GM10248 (cell line): ENCODE measurements at regions not wholly inside any gene's neighbourhood (a gene's known extent, or its start where the extent isn't known, plus 50 kb on each side); places are given as distances from the start of the nearest gene placed in this dataset.

Source experiments
- CTCF ChIA-PET: fragments of 300-600 bp; sonication (Branson Sonifier 250); formaldehyde crosslinking; extraction: SDS; loops from one replicate; lab custom pipeline; 2021; ENCODE audit warnings: antibody characterized with exemption; lab: Yijun Ruan, JAX
- POLR2A ChIA-PET: fragments of 350-650 bp; sonication (Branson Sonifier 250); formaldehyde crosslinking; extraction: SDS; loops from one replicate; lab custom pipeline; 2020; ENCODE audit warnings: antibody characterized with exemption; lab: Yijun Ruan, JAX
- DNase-seq: peaks from one replicate; pipeline ENCODE4 v3.0.0; 2012; ENCODE audit errors: extremely low spot score
- TF ChIP-seq, protein P1 (sequence below): IDR thresholded peaks from 2 replicates; pipeline ENCODE4 v1.5.1; 2012; ENCODE audit warnings: mild to moderate bottlenecking, low read depth; ENCODE audit errors: extremely low read depth, missing control alignments, control extremely low read depth

DNA sequence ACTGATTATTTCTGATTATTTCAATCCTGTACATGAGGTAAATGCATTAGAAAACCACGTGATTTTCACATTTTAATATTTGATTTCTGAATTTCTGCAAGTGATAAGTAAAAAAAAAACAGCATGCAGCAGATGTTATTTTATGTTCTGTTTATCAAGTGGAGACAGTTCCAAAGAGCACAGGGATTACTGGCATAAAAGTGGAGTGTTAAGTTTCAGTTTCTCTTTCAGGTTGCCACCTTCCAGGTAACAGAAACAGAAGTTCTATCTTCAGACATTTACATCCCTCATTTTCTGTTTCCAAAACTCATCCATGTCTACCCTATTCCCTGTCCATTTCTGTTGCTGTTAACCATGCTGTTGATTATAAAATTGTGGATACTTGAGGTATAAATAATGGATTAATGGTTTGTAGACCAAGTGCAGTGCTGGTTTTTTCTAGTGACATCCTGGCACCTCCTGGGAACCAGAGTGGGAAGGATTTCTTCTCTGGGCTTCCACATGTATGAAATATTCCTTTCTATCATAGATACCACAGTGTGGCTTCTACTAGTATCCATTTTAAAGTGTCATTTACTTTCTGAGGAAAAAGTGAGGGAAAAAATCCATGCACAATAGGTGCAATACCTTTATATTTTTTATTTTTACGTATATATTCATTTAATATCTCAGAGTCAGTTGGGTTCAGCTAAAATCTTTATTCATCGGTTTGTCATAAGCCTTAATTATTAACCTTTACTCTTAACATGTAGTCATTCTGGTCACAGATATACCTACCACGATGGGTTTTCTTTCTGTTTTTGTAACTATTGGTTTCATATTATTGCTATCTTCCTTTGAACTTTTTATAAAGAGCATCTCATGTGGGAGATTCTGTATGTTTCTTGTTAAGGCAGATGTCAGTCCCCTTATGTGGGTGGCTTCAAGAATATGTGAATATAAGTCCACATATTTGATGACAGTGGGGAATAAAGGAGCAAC is 1010.0 kb downstream of the SQOR start:
- TF ChIP-seq, protein P1, sequence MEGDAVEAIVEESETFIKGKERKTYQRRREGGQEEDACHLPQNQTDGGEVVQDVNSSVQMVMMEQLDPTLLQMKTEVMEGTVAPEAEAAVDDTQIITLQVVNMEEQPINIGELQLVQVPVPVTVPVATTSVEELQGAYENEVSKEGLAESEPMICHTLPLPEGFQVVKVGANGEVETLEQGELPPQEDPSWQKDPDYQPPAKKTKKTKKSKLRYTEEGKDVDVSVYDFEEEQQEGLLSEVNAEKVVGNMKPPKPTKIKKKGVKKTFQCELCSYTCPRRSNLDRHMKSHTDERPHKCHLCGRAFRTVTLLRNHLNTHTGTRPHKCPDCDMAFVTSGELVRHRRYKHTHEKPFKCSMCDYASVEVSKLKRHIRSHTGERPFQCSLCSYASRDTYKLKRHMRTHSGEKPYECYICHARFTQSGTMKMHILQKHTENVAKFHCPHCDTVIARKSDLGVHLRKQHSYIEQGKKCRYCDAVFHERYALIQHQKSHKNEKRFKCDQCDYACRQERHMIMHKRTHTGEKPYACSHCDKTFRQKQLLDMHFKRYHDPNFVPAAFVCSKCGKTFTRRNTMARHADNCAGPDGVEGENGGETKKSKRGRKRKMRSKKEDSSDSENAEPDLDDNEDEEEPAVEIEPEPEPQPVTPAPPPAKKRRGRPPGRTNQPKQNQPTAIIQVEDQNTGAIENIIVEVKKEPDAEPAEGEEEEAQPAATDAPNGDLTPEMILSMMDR, result no peak
- no peak for DNase-seq
- CTCF ChIA-PET, result interaction anchor here (1.3 kb wide), 1 partner anchor 25 kb away, joined by 3 read pairs; no protein-coding TSS in a partner anchor
- POLR2A ChIA-PET, result no interaction called here

DNA sequence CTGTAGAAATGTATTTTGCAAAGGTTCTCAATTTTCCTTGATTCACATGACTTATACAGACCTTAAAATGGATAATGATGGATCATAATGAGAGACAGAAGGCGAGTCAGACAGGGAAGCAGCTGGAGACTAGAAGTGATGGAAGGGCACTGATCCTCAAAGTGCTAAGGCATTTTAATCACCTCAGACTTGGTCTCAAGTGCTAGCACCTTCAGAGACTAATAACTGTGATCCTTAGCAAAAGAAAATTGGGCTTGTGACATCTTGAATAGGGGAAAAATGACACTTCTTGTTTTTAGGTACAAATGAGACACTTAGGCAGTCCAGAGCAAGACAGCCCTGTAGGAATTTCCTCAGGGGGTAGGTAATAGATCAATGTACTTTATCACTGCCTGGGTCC is 1011.7 kb downstream of the SQOR start:
- POLR2A ChIA-PET, result no interaction called here
- CTCF ChIA-PET, result interaction anchor here (1.0 to 1.2 kb wide), 3 partner anchors 9 to 12 kb away, joined by 3 read pairs; no protein-coding TSS in a partner anchor
- no peak for DNase-seq
- TF ChIP-seq, protein P1, result no peak

DNA sequence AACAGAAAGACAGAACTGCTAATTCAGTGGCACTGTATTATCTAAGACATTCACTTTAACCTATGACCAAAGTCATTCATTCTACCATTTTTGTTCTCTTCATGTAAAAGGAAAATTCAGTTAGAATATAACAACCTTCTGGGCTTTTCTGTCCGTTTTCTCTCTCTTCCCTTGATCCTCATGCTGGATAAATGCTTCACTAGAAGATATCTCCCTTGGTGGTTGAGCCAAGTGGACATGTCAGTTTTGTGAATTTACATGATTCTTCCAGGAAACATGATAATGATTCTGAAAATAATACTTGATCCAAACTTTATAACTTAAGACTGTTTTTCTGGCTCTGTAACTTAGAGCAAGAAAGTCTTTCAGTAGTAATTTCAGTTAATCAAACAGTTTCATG is 1012.2 kb downstream of the SQOR start:
- DNase-seq, result no peak
- ChIA-PET POLR2A (no interaction called here), CTCF (no interaction called here)
- TF ChIP-seq, protein P1, result no peak

DNA sequence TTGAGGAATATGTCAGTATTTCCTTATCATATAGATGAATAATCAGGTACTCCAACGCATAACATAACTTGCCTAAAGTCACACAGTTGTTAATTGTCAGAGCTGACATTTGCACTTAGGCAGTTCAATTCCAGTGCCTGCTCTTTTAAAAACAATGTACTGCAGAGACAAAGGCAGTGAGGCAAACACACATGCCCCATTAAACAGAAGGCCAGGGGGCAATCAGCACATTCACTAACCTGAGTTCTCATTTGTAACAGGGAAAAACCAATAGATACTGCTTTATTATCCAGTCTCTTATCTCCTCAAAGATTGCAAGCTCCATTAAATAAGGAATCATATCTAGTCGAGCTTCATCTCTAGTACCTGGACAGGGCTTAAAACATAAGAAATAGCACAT is 1017.4 kb downstream of the SQOR start:
- DNase-seq, result no peak
- TF ChIP-seq, protein P1, result no peak
- POLR2A ChIA-PET, result no interaction called here
- CTCF ChIA-PET, result no interaction called here

DNA sequence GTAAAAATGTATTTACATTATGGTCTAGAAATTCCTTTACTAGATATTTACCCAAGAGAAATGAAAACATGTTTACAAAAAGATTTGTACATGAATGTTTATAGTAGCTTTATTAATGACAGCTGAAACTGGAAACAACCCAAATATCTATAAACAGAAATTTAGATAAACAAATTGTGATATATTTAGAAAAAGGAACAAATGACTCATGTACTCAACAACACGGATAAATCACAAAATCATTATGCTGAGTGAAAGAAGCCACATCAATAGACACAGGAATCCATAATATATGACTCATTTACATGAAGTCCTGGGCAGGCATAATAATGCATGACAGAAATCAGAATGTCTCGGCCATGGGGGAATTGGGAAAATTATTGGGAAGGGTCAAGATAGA is 1020.2 kb downstream of the SQOR start:
- DNase-seq, result no peak
- ChIA-PET POLR2A (no interaction called here), CTCF (interaction anchor here (1.4 kb wide), 1 partner anchor 9 kb away, joined by 3 read pairs; no protein-coding TSS in a partner anchor)
- TF ChIP-seq, protein P1, result no peak

DNA sequence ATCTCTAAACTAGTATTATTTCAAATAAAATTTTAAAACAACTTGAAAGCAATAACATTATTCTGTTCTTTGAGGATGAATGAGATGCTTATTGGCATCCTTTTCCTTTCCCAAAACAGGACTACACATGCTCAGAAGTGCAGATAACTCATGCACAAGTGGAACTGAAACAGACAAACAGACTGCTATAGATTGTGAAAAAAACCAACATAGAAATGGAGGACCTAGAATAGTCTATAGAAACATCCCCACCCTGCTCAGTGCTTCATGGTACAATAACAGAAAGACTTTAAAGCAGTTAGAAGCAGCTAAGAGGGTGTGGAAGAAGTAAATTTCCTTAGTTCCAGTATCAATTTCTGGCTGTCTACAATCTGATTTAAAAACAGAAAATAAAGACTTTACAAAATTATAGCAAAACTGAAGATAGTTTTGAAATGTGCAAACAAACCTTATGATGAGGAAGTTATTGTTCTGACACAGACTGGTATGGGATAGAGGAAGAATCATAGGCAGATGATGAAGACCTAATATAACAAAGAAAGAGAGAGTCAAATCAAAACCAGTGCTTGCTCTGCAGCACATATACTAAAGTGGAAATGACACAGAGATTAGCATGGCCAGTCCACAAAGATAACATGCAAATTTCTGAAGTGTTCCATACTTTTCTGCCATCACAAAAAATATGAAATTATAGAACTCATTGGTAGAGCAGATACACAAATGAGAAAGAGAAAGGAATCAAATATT is 1025.4 kb downstream of the SQOR start:
- CTCF ChIA-PET, result no interaction called here
- TF ChIP-seq, protein P1, result no peak
- DNase-seq, result no peak
- POLR2A ChIA-PET, result no interaction called here
